HG03469 (cell line): ENCODE measurements at regions not wholly inside any gene's neighbourhood (a gene's known extent, or its start where the extent isn't known, plus 50 kb on each side); places are given as distances from the start of the nearest gene placed in this dataset.

ENCODE experiments used
- ATAC-seq: cut with Tn5 transposase; IDR thresholded peaks from one replicate; pipeline ENCODE4 v1.9.1; 2021; ENCODE audit warnings: mild to moderate bottlenecking, moderate library complexity, moderate number of reproducible peaks; ENCODE audit not compliant: unreplicated experiment

GRCh38 chr4:4808086-4808485 is 51.4 kb upstream of the MSX1 start:
- ATAC-seq = no peak

GRCh38 chr4:4805887-4806286 is 53.6 kb upstream of the MSX1 start:
- no peak for ATAC-seq

- no peak for ATAC-seq
Observed at GRCh38 chr4:4803912-4804296, 55.6 kb upstream of the MSX1 start.

- ATAC-seq = no peak
Observed at GRCh38 chr4:4803216-4803911, 56.1 kb upstream of the MSX1 start.

GRCh38 chr4:4800646-4801408 is 58.6 kb upstream of the MSX1 start:
- no peak for ATAC-seq

- ATAC-seq = no peak
Observed at GRCh38 chr4:4794421-4794820, 65.0 kb upstream of the MSX1 start.

GRCh38 chr4:4792466-4792865 is 67.0 kb upstream of the MSX1 start:
- ATAC-seq = no peak

GRCh38 chr4:4791299-4792111 is 68.0 kb upstream of the MSX1 start:
- ATAC-seq = no peak

GRCh38 chr4:4789462-4789861 is 70.0 kb upstream of the MSX1 start:
- no peak for ATAC-seq

- ATAC-seq = no peak
Observed at GRCh38 chr4:4788573-4788972, 70.9 kb upstream of the MSX1 start.

GRCh38 chr4:4787421-4787820 is 72.0 kb upstream of the MSX1 start:
- no peak for ATAC-seq

GRCh38 chr4:4784379-4784778 is 75.1 kb upstream of the MSX1 start:
- no peak for ATAC-seq

GRCh38 chr4:4783847-4784246 is 75.6 kb upstream of the MSX1 start:
- ATAC-seq = no peak

- no peak for ATAC-seq
Observed at GRCh38 chr4:4782969-4783368, 76.5 kb upstream of the MSX1 start.

- ATAC-seq = no peak
Observed at GRCh38 chr4:4781936-4782707, 77.3 kb upstream of the MSX1 start.

- no peak for ATAC-seq
Observed at GRCh38 chr4:4780729-4781244, 78.7 kb upstream of the MSX1 start.

GRCh38 chr4:4779486-4779885 is 80.0 kb upstream of the MSX1 start:
- ATAC-seq = no peak

- no peak for ATAC-seq
Observed at GRCh38 chr4:4779054-4779453, 80.4 kb upstream of the MSX1 start.

- ATAC-seq = no peak
Observed at GRCh38 chr4:4778554-4778953, 80.9 kb upstream of the MSX1 start.

- ATAC-seq = no peak
Observed at GRCh38 chr4:4776934-4777333, 82.5 kb upstream of the MSX1 start.

- ATAC-seq = no peak
Observed at GRCh38 chr4:4776335-4776734, 83.1 kb upstream of the MSX1 start.
